HEK293T (cell line): ENCODE measurements at regions not wholly inside any gene's neighbourhood (a gene's known extent, or its start where the extent isn't known, plus 50 kb on each side); places are given as distances from the start of the nearest gene placed in this dataset.

Experiments
- ARNT ChIP-seq: fragments of 450-650 bp; IDR thresholded peaks from 2 replicates; pipeline ENCODE4 v1.6.1; 2017; ENCODE audit warnings: mild to moderate bottlenecking
- BHLHE40 ChIP-seq: fragments of 450-650 bp; IDR thresholded peaks from 2 replicates; pipeline ENCODE4 v1.6.1; 2016; ENCODE audit warnings: mild to moderate bottlenecking, moderate library complexity, borderline replicate concordance
- CTBP1 ChIP-seq: fragments of 450-650 bp; IDR thresholded peaks from 2 replicates; pipeline ENCODE4 v1.6.1; 2016; ENCODE audit warnings: borderline replicate concordance
- ELF4 ChIP-seq: fragments of 450-650 bp; IDR thresholded peaks from 2 replicates; pipeline ENCODE4 v1.6.1; 2017; ENCODE audit warnings: antibody characterized with exemption
- FOXA1 ChIP-seq: fragments of 450-650 bp; IDR thresholded peaks from 2 replicates; pipeline ENCODE4 v1.6.1; 2016; ENCODE audit warnings: mild to moderate bottlenecking
- FOXM1 ChIP-seq: fragments of 450-650 bp; IDR thresholded peaks from 2 replicates; pipeline ENCODE4 v1.6.1; 2017; ENCODE audit warnings: mild to moderate bottlenecking, borderline replicate concordance
- HDGF ChIP-seq: fragments of 450-650 bp; IDR thresholded peaks from 2 replicates; pipeline ENCODE4 v1.6.1; 2017; ENCODE audit warnings: antibody characterized with exemption, borderline replicate concordance
- L3MBTL2 ChIP-seq: fragments of 450-650 bp; conservative IDR thresholded peaks from 2 replicates; pipeline ENCODE4 v1.6.1; 2016; ENCODE audit warnings: mild to moderate bottlenecking
- LEF1 ChIP-seq: fragments of 450-650 bp; IDR thresholded peaks from 2 replicates; pipeline ENCODE4 v1.6.1; 2017; ENCODE audit warnings: mild to moderate bottlenecking, borderline replicate concordance
- SP1 ChIP-seq: fragments of 450-650 bp; IDR thresholded peaks from 2 replicates; pipeline ENCODE4 v1.6.1; 2017
- SUZ12 ChIP-seq: fragments of 450-650 bp; IDR thresholded peaks from 2 replicates; pipeline ENCODE4 v1.6.1; 2016; ENCODE audit warnings: mild to moderate bottlenecking
- ZNF384 ChIP-seq: fragments of 450-650 bp; IDR thresholded peaks from 2 replicates; pipeline ENCODE4 v1.6.1; 2016
- TF ChIP-seq, protein P1 (sequence below): fragments of 450-650 bp; IDR thresholded peaks from 2 replicates; pipeline ENCODE4 v1.6.1; 2016

DNA sequence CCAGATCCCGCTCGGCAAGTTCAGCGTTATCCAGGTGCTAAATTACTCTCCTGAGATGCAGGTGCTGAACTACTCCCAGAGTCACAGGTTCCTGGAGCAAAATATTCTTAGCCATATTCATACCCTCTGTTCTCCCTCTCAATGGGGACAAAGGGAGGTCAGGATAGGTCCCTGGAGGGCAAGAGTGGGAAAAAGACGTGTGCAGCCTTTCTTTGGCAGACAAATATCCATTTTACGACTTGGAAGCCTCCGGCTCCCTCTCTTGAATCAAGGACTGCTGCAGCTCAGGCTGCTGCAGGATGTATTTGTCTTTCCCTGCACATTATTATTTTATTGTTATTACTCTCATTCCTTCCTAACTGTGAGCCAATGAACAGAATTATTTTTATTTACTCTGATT, 590.2 kb downstream of the NR2F1-AS1 start:
- no peak for TF ChIP-seq L3MBTL2
- TF ChIP-seq ZNF384 = no peak
- no peak for TF ChIP-seq BHLHE40
- TF ChIP-seq, protein P1, sequence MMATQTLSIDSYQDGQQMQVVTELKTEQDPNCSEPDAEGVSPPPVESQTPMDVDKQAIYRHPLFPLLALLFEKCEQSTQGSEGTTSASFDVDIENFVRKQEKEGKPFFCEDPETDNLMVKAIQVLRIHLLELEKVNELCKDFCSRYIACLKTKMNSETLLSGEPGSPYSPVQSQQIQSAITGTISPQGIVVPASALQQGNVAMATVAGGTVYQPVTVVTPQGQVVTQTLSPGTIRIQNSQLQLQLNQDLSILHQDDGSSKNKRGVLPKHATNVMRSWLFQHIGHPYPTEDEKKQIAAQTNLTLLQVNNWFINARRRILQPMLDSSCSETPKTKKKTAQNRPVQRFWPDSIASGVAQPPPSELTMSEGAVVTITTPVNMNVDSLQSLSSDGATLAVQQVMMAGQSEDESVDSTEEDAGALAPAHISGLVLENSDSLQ = no peak
- no peak for TF ChIP-seq HDGF
- TF ChIP-seq SP1 = no peak
- no peak for TF ChIP-seq ELF4
- no peak for TF ChIP-seq SUZ12
- no peak for TF ChIP-seq FOXM1
- TF ChIP-seq CTBP1 = no peak
- no peak for TF ChIP-seq LEF1
- TF ChIP-seq FOXA1 = no peak
- no peak for TF ChIP-seq ARNT
